ENCODE measurements at regions not wholly inside any gene's neighbourhood (a gene's known extent, or its start where the extent isn't known, plus 50 kb on each side); places are given as distances from the start of the nearest gene placed in this dataset.

DNA sequence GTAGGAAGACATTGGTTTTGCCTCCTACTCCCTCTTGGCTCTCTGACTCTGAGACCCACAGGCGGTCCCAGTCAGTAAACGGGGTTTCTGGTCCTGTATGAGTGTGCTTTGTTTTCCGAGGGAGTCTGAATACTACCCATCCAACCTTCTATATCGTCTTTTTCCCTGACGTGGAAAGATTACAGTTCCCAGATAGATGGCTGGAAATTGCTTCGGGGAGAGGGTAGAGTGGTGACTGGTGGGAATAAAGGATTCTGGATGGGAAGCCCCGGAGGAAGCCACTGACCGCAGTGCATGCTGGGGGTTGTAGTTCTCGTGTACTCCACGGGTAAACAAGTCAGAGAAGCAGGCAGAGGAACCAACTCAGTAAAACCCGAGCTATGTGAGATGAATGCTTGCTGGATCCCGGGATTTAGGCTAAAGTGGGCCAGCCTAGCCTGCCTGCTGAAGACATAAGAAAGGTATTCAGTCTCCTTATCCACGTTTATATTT, 66.2 kb upstream of the IRF2BP2 start:
- TF ChIP-seq, protein P1, sequence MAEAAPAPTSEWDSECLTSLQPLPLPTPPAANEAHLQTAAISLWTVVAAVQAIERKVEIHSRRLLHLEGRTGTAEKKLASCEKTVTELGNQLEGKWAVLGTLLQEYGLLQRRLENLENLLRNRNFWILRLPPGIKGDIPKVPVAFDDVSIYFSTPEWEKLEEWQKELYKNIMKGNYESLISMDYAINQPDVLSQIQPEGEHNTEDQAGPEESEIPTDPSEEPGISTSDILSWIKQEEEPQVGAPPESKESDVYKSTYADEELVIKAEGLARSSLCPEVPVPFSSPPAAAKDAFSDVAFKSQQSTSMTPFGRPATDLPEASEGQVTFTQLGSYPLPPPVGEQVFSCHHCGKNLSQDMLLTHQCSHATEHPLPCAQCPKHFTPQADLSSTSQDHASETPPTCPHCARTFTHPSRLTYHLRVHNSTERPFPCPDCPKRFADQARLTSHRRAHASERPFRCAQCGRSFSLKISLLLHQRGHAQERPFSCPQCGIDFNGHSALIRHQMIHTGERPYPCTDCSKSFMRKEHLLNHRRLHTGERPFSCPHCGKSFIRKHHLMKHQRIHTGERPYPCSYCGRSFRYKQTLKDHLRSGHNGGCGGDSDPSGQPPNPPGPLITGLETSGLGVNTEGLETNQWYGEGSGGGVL (tag by site-specific recombination; IDR thresholded peaks at IDR 0.05): no peak
- TF ChIP-seq, protein P2, sequence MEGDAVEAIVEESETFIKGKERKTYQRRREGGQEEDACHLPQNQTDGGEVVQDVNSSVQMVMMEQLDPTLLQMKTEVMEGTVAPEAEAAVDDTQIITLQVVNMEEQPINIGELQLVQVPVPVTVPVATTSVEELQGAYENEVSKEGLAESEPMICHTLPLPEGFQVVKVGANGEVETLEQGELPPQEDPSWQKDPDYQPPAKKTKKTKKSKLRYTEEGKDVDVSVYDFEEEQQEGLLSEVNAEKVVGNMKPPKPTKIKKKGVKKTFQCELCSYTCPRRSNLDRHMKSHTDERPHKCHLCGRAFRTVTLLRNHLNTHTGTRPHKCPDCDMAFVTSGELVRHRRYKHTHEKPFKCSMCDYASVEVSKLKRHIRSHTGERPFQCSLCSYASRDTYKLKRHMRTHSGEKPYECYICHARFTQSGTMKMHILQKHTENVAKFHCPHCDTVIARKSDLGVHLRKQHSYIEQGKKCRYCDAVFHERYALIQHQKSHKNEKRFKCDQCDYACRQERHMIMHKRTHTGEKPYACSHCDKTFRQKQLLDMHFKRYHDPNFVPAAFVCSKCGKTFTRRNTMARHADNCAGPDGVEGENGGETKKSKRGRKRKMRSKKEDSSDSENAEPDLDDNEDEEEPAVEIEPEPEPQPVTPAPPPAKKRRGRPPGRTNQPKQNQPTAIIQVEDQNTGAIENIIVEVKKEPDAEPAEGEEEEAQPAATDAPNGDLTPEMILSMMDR (tag by site-specific recombination; IDR thresholded peaks at IDR 0.05): no peak
- no peak for TF ChIP-seq BCL11B (tag by site-specific recombination; IDR thresholded peaks at IDR 0.05; ENCODE audit: low read depth)
- TF ChIP-seq GLI2 (tag by site-specific recombination; IDR thresholded peaks at IDR 0.05; ENCODE audit: borderline replicate concordance, low read depth): no peak
- no peak for TF ChIP-seq OSR2 (tag by site-specific recombination; IDR thresholded peaks at IDR 0.05)
- TF ChIP-seq, protein P3, sequence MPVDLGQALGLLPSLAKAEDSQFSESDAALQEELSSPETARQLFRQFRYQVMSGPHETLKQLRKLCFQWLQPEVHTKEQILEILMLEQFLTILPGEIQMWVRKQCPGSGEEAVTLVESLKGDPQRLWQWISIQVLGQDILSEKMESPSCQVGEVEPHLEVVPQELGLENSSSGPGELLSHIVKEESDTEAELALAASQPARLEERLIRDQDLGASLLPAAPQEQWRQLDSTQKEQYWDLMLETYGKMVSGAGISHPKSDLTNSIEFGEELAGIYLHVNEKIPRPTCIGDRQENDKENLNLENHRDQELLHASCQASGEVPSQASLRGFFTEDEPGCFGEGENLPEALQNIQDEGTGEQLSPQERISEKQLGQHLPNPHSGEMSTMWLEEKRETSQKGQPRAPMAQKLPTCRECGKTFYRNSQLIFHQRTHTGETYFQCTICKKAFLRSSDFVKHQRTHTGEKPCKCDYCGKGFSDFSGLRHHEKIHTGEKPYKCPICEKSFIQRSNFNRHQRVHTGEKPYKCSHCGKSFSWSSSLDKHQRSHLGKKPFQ (tag by site-specific recombination; IDR thresholded peaks at IDR 0.05): peak; percentile 86
- no peak for TF ChIP-seq ZFHX2 (tag by site-specific recombination; conservative IDR thresholded peaks at IDR 0.05)
- no peak for TF ChIP-seq RBAK (tag by site-specific recombination; IDR thresholded peaks at IDR 0.05)
- TF ChIP-seq, protein P4, sequence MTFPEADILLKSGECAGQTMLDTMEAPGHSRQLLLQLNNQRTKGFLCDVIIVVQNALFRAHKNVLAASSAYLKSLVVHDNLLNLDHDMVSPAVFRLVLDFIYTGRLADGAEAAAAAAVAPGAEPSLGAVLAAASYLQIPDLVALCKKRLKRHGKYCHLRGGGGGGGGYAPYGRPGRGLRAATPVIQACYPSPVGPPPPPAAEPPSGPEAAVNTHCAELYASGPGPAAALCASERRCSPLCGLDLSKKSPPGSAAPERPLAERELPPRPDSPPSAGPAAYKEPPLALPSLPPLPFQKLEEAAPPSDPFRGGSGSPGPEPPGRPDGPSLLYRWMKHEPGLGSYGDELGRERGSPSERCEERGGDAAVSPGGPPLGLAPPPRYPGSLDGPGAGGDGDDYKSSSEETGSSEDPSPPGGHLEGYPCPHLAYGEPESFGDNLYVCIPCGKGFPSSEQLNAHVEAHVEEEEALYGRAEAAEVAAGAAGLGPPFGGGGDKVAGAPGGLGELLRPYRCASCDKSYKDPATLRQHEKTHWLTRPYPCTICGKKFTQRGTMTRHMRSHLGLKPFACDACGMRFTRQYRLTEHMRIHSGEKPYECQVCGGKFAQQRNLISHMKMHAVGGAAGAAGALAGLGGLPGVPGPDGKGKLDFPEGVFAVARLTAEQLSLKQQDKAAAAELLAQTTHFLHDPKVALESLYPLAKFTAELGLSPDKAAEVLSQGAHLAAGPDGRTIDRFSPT (tag by site-specific recombination; IDR thresholded peaks at IDR 0.05): no peak
- no peak for TF ChIP-seq MEIS1 (CRISPR knock-in tag; IDR thresholded peaks at IDR 0.05; ENCODE audit: borderline replicate concordance)
- no peak for TF ChIP-seq MYNN (tag by site-specific recombination; IDR thresholded peaks at IDR 0.05; ENCODE audit: borderline replicate concordance)
- TF ChIP-seq, protein P5, sequence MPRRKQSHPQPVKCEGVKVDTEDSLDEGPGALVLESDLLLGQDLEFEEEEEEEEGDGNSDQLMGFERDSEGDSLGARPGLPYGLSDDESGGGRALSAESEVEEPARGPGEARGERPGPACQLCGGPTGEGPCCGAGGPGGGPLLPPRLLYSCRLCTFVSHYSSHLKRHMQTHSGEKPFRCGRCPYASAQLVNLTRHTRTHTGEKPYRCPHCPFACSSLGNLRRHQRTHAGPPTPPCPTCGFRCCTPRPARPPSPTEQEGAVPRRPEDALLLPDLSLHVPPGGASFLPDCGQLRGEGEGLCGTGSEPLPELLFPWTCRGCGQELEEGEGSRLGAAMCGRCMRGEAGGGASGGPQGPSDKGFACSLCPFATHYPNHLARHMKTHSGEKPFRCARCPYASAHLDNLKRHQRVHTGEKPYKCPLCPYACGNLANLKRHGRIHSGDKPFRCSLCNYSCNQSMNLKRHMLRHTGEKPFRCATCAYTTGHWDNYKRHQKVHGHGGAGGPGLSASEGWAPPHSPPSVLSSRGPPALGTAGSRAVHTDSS (tag by site-specific recombination; IDR thresholded peaks at IDR 0.05): no peak

Data from HEK293 (cell line).